Skeletal muscle cell (primary cell): ENCODE measurements at regions not wholly inside any gene's neighbourhood (a gene's known extent, or its start where the extent isn't known, plus 50 kb on each side); places are given as distances from the start of the nearest gene placed in this dataset.

Experiments
- DNase-seq: peaks from one replicate; pipeline ENCODE4 v3.0.0-alpha.2; 2010; ENCODE audit warnings: low read depth
- H3K4me3 ChIP-seq: 2 replicates; pipeline ENCODE4 v1.5.1; 2011; ENCODE audit warnings: low read depth, mild to moderate bottlenecking, control low read depth, low read length, moderate library complexity

DNA sequence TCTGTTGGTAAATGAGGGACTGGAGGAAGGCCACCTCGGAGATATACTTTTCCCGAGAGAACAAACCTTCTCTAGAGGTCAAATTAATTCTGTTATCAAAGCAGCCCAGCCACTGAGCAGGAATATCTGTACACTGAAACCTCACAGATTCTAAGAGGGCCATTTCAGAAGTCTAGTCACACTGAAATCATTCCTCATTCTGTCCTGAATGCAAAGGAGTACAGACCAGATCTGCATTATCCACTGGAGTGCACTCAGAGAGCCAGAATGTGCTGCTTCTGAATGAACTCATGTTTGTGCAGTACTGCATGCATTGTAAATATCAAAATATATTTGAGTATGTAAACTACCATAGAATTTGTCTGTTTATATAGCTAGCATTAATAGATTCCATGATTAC lies 278.3 kb upstream of the FSTL5 start:
- no peak for DNase-seq
- no peak overlapping the region for H3K4me3 ChIP-seq

DNA sequence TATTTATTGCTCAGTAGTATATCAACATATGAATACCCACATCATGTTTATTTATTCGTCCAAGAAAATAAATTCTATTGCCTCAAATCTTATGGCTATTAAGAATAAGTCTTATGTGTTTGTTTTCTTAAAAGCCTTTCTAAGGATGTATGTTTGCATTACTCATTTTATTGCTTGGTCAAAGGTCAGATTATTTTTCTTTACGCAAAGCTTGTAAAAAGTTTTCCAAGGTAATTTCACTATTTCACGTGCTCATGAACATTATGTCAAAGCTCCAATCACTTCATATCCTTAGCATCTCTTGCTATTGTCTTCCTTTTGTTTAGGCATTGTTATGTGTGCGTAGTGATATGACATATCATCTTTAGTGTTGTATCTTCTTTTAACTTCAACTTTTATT lies 258.5 kb upstream of the FSTL5 start:
- DNase-seq: no peak
- no peak overlapping the region for H3K4me3 ChIP-seq

DNA sequence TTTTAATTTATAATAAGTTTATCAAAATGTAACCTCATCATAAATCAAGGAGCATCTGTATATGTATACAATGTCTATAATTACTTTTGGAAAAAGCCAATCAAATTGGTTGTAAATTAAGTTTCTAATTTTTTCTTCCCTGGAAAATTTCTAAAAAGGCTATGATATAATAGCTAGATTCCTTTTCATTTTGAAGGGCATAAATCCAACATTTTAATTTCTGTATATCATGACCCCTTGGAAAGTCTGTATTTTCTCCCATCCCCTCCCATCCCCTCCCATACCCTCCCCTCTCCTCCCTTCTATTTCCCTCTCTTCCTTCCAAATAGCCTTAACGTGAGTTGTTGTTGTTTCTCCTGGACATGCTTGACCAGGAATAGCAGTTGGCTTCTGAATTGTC lies 247.1 kb upstream of the FSTL5 start:
- no peak for DNase-seq
- no peak overlapping the region for H3K4me3 ChIP-seq

DNA sequence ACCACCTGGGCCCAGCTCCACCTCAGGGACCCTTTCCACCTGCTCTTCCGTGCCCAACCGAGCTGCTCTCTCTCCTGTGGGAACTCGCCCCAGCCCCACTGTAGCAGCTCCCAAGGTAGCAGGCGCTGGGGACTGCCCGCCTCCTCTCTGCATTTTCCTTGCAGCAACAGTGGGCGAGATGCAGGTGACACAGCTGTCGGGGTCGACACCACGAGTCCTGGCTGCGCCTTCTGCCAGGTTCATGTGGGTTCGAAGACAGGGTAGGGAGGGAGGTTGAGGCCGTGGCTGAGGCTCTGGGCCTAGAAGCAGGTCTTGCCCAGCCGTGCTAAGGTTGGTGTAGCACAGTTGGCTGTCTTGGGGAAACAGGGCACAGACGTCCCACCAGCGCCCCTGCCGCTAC lies 245.2 kb upstream of the FSTL5 start:
- H3K4me3 ChIP-seq: no peak overlapping the region
- no peak for DNase-seq

DNA sequence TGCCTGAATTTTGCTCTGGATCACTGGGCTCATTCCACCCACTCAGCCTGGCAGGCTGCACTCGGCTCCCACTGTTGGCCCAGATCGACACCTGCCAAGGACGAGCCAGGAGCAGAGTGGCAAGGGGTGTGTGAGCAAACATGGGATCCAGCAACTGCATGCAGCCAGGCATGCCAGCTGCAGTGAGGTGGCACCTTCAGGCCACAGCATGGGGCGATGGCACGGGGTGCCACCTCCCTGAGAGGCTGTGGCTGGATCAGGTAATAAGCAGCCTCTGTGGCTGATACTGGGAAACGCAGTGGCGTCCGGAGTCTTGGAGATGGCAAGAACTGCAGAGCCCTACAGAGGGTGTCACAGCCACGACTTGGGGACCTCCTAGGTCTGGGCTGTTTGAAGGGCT lies 244.5 kb upstream of the FSTL5 start:
- H3K4me3 ChIP-seq: no peak overlapping the region
- DNase-seq: no peak

DNA sequence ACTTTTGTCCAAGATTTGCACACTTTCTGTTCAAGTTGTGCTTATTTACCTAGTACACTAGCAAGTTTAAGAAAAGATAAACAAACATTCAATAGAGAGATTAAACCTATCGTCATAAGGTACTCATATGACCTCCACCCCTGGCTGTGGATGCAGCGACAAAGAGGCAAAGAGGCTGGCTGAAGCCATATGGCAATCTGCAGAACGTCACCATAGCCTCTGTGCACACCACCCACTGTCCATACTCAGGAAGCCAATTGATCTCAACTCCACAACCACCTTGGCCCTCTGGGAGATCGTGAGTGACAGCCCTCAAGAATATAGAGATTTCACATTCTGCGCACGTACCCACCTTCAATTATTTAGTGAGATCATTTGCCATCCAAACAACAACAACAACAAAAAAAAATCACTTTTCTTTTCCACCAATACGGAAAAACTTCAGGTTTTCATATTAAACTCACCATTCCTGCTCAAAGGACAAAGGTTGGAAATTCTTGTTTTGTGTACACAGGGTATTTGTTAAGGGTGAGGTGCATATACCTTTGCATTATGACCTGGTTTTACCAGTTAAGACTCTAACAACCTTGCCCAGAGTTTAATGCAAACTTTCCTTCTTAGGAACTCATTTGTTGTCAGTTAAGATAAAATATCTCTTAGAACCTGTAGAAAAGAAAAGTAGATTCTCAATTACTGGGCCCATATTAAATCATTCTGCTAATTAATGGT lies 243.0 kb upstream of the FSTL5 start:
- no peak for DNase-seq
- no peak overlapping the region for H3K4me3 ChIP-seq

DNA sequence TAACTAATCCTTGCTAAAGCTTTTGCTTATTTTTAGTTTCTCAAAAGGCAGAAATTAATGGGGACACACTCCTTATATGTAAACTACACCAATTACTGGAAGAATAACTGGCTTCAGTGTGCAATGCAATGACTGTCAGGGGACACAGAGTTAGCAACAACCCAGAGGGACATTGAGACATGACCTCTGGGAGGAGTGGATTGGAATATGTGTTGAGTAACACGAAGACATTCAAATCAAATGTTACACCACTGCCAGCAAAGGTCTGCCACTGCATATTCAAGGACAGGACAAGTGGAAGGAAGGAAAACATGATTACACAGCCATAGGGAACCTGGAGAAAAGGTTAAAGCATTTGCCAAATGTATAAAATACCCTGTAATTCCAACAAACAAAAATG lies 240.1 kb upstream of the FSTL5 start:
- no peak for DNase-seq
- no peak overlapping the region for H3K4me3 ChIP-seq

DNA sequence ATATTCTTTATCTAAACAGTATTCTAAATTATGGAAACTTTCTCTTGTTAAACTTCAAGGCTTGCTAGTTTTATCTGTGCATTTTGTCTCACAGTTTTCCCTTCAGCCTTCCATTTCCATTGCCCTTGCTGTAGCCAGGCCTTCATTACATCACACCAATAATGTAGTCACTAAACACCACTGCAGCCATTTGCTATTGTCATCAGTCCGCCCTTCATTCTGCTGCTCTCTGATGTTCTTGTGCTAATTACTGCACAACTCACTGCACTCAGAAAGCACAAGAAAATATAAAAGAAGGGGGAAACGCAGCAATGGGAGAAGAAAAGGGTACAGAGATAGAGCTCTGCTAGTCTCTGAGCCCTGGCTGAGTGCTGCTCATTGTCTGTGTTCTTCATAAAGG lies 239.6 kb upstream of the FSTL5 start:
- DNase-seq: no peak
- H3K4me3 ChIP-seq: no peak overlapping the region

DNA sequence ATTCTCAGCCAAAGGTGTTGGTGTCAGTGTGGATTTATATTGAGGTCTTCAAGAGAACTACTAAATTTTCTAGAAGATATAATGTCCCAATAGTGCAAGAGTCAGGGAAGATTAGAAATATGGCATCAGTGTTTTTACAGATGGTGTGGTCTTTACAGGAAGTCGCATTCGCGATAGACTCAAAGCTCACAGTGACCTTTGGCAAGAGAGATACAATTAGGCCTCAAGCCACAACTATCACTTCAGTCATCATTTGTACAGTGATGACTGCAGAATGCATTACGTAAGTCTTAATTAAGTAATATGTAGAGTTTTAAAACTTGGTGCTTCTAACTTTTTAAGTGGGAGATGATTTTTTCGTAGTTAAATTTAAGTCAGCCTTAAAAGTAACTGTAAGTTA lies 237.2 kb upstream of the FSTL5 start:
- no peak for DNase-seq

DNA sequence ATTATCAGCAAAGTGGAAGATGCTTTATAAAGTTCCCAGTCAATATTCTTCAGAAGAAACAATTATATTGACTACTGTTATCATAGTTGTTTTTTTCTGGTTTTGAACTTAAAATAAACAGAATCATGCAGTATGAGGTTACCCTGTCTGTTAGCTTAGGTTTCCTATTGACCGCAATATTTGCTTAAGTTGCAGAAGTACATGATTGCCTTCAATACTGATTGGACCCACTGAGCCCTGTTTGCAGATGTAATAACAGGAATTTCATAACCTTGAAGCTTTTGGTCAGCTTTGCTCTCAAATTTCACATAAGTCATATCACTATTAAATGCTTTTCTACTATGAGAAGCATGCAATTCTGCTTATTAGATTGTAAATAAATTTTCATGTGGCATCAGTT lies 229.1 kb upstream of the FSTL5 start:
- DNase-seq: no peak
- no peak overlapping the region for H3K4me3 ChIP-seq

More for the DNA sequence above, 237.2 kb upstream of the FSTL5 start:
- H3K4me3 ChIP-seq: no peak overlapping the region

DNA sequence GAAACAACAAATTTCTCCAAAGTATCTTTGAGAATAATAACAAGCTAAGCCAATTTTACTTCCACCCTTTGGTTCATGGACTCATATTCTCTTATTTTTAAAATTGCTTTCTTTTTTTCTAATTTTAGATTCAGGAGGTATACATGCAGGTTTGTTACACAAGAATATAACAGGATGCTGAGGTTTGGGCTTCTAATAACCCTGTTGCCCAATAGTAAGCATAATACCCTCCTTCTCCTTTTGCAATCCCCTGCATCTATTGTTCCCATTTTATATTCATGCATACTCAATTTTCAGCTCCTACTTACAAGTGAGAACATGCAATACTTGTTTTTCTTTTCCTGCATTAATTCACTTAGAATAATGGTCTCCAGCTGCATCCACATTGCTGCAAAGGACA lies 202.3 kb upstream of the FSTL5 start:
- no peak overlapping the region for H3K4me3 ChIP-seq
- DNase-seq: no peak

DNA sequence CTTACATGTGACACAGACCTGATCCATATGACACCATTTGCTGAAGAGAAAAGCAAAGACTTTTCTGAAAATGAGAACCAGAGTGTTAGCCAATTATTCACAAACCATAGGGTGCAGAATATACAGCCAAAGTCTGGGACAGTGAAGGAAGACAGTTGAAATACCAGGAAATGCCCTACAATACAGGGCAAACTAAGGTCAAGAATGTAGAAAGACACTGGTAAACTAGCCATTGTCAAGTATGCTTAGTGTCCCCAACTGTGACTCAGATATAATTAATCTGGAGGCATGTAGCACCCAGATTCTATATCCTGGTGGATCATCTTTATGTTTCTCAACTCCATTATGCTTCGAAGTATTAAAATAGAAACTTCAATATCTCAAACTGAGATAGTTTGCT lies 200.9 kb upstream of the FSTL5 start:
- H3K4me3 ChIP-seq: no peak overlapping the region
- no peak for DNase-seq

DNA sequence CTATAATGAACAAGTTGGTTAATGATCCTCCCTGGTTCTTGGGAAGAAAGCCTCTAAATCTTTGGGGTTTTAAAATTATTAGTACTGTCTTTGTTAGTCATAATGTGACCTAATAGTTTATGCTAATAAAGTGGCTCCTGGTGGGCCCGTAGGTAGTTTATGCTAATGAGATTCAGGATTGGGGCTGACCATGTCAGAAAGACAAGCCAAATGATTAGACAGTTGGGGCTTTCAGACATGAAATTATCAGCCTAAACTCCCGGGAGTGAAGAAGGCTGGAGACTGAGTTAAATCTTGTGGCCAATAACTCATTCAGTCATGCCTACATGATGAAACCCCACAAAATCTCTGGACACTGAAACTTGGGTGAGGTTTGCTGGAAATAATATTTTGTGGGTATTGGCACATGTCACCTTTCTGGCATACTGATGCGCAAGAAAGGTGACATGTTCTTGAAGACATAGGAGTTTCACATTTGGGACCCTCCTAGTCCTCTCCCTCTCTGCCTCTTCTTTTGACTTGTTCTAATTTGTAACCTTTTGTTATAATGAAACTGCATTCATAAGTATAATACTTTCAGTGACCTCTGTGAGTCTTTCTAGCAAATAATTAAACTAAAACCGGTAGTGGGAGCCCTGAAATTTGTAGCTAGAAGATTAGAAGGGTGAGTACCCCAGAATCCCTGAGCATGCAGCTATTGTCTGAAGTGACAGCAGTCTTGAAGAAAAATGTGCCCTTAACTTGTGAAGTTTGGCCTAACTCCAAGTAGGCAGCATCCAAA lies 196.8 kb upstream of the FSTL5 start:
- DNase-seq: no peak
- H3K4me3 ChIP-seq: no peak overlapping the region

DNA sequence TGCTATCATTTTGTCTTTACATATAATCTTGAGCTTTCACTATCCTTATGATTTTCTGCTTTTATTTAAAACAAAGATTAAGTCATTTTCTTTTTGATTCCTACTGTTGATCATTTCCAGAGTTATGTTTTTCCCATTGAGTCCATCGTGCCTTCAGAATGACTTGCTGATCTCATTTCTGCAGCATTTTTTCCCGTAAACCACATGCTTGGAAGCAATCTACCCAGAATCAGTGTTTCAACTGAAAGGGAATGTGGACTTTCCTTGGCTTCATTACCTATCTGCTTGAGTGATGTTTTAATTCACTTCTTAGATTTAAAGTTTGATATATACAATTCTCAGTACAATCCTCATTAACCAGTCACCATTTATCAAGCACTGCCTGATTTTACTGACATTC lies 192.4 kb upstream of the FSTL5 start:
- DNase-seq: no peak
- no peak overlapping the region for H3K4me3 ChIP-seq

DNA sequence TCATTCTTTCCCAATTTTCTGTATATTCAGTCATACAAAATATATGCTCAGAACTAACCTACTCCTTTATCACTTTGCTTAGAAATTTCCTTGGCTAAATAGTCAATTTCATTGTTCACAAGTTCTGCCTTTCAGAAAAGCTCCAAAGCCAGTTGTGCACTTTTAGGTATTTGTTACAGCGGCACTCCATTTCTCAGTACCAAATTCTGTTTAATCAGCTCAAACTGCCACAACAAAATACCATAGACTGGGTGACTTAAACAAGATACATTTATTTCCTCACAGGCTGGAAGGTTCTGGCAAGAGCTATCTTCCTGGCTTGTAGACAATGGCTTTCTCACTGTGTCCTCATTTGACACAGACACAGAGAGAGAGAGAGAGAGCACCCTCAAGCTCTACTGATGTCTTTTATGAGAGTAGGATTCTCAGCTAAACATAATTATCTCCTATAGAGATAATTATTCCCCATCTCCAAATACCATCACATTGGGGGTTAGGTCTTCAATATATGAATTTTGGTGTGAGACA lies 188.8 kb upstream of the FSTL5 start:
- DNase-seq: no peak

DNA sequence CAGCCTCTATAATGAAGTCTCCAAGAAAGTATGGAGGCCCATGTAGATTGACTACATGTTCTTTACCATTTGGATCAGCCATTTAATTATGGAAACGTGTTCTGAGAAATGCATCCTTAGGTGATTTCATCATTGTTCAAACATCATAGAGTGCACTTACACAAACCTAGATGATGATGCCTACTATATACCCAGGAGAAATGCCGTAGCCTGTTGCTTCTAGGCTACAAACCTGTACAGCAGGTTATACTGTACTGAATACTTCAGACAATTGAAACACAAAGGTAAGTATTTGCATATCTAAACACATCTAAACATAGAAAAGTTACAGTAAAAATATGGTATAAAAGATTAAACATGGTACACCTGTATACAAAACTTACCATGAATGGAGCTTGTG lies 186.5 kb upstream of the FSTL5 start:
- DNase-seq: no peak
- no peak overlapping the region for H3K4me3 ChIP-seq

More for the DNA sequence above, 188.8 kb upstream of the FSTL5 start:
- H3K4me3 ChIP-seq: no peak overlapping the region

DNA sequence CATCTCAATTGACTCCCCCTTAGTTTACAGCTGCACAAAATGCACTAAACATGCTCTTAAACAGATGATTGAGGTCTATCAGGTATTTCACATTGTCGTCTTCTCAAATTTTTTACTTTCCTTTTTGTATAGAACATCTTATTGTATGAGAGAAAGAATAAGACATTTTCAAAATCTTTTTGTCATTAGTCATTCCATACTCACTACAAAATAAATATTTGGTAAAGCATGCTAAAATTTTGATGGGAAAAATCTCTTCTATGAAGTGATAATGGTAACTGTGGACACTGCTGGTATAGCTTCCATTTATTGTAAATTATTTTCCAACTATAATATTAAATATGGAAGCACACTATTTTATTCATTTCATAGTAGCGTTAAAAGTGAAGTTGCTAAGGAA lies 185.6 kb upstream of the FSTL5 start:
- H3K4me3 ChIP-seq: no peak overlapping the region
- DNase-seq: no peak

DNA sequence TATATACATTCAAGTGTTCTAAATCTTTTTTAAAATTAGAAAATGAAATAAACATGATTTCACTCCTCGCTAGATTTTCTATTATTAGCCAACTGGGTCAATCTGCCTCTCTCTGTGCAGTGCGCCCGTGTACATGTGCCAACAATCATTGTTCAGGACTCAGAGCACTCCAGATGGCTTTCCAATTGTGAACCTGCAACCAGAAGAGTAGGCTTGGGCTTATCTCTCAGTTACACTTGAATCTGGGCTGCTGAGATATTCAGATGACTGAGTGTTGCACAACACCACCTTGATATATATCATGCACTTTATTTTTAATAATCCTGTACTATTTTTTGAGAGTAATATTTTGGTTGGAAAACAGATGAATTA lies 184.0 kb upstream of the FSTL5 start:
- no peak overlapping the region for H3K4me3 ChIP-seq
- DNase-seq: no peak

DNA sequence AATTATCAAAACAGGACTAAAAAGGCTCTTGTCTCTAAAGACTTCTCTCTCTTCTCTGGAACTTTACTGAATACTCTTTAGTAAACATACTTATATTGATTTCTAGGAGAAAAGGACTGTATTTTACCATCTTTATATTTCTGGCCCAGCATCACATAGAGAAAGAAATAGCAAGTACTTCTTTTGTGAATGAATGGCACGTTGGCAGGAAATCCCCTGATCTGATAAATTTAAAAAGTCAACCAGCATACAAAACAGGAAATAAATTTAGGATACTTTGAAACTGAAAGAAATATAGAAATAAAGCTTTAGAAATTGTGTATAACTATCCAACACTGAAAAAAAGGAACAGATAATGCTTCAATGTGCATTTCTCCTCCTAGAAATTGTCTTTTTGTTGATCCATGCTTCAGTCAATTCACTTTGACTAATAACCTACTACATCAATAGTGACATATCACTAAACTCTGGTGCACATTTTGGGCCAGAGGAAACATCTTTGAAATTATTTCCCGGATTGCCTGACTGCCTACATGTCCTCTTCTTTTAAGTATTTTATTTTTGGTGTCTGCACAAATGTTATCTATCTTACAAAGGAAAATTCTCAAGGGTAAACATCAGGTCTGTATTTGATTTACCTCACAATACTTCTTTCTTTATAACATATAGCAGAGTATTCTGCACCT lies 183.5 kb upstream of the FSTL5 start:
- no peak overlapping the region for H3K4me3 ChIP-seq
- no peak for DNase-seq

DNA sequence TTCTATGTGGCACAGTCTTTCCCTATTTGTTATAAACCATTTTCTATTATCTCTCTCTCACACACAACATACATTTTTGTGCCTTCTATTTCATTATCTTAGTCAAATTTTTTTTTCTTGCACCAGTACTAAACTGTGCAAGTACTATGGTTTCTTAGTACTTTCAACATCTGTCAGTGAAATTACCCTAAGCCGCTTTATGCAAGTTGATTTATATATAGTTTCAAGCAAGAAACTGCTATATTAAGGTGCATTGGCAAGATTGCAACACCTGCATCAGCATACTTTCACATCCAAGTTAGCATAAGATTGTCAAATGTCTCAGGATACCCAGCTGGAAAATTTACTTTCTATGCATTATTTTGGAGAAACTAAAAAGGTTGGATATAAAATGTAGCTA lies 180.2 kb upstream of the FSTL5 start:
- H3K4me3 ChIP-seq: no peak overlapping the region
- no peak for DNase-seq
